Body of pancreas (tissue), 4 donors: ENCODE measurements at regions not wholly inside any gene's neighbourhood (a gene's known extent, or its start where the extent isn't known, plus 50 kb on each side); places are given as distances from the start of the nearest gene placed in this dataset.

Experiments
- CTCF ChIP-seq, 7 experiments: fragments of 450-650 bp in 4 of 7; fragments of 200-600 bp in 3 of 7; sonication (generic) in 3 of 7; IDR thresholded peaks; one replicate each; pipeline ENCODE4 v1.5.1; 2016 to 2019; ENCODE audit warnings: antibody characterized with exemption in 7 of 7
- POLR2A ChIP-seq, 3 donors: fragments of 450-650 bp; IDR thresholded peaks; one replicate each; pipeline ENCODE4 v1.6.1; 2016; ENCODE audit warnings: antibody characterized with exemption in 3 of 3, mild to moderate bottlenecking in 2 of 3

GRCh38 chr17:77418609-77419008, 277.8 kb downstream of the SEC14L1 start:
- TF ChIP-seq CTCF (IDR thresholded peaks at IDR 0.05), result no peak
- TF ChIP-seq POLR2A (IDR thresholded peaks at IDR 0.05), result no peak
